Breast epithelium (tissue), 3 donors: ENCODE measurements at regions not wholly inside any gene's neighbourhood (a gene's known extent, or its start where the extent isn't known, plus 50 kb on each side); places are given as distances from the start of the nearest gene placed in this dataset.

Experiments
- POLR2A ChIP-seq: fragments of 450-650 bp; IDR thresholded peaks from one replicate; pipeline ENCODE4 v1.6.1; 2016; ENCODE audit warnings: antibody characterized with exemption, mild to moderate bottlenecking, moderate library complexity
- POLR2AphosphoS5 ChIP-seq, 3 donors: sonication (generic); formaldehyde crosslinking; IDR thresholded peaks; one replicate each; pipeline ENCODE4 v1.6.1; 2017; ENCODE audit warnings: antibody characterized with exemption in 3 of 3
- TF ChIP-seq, protein P1 (sequence below), 3 donors: fragments of 450-650 bp; IDR thresholded peaks; one replicate each; pipeline ENCODE4 v1.5.1; 2016 to 2017; ENCODE audit warnings: antibody characterized with exemption in 3 of 3, mild to moderate bottlenecking in 3 of 3, moderate library complexity in 3 of 3

DNA sequence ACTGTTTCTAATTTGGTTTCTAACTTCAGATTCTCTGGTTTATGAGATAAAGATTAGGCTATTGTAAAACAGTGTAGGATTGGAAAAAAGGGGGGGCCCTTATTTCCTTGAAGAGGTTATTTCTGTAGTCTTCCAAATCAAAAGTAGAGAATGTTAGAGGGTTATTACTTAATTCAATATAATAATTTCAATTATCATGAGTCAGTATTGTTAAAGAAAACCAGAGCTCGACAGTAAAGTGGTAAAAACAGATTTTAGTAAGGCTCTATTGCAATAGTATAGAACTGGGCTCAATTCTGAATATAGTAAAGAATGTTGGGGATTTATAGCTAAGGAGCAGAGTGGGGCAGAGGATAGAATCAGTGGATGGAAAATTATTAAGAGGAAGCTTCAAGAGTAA lies 140.0 kb downstream of the TANC2 start:
- TF ChIP-seq, protein P1, sequence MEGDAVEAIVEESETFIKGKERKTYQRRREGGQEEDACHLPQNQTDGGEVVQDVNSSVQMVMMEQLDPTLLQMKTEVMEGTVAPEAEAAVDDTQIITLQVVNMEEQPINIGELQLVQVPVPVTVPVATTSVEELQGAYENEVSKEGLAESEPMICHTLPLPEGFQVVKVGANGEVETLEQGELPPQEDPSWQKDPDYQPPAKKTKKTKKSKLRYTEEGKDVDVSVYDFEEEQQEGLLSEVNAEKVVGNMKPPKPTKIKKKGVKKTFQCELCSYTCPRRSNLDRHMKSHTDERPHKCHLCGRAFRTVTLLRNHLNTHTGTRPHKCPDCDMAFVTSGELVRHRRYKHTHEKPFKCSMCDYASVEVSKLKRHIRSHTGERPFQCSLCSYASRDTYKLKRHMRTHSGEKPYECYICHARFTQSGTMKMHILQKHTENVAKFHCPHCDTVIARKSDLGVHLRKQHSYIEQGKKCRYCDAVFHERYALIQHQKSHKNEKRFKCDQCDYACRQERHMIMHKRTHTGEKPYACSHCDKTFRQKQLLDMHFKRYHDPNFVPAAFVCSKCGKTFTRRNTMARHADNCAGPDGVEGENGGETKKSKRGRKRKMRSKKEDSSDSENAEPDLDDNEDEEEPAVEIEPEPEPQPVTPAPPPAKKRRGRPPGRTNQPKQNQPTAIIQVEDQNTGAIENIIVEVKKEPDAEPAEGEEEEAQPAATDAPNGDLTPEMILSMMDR (IDR thresholded peaks at IDR 0.05) = no peak
- TF ChIP-seq POLR2A = no peak
- TF ChIP-seq POLR2AphosphoS5 (IDR thresholded peaks at IDR 0.05) = no peak
